ENCODE measurements at regions not wholly inside any gene's neighbourhood (a gene's known extent, or its start where the extent isn't known, plus 50 kb on each side); places are given as distances from the start of the nearest gene placed in this dataset.
"Not testable (repeated sequence)": the region's sequence is repeated elsewhere in the genome, so short reads cannot be mapped to it uniquely, and the experiment has no call there.

GRCh38 chr1:187038784-187039183 is 210.0 kb downstream of the PLA2G4A start:
- no peak for DNase-seq

- no peak for DNase-seq
Measured at GRCh38 chr1:187041104-187041503, 212.4 kb downstream of the PLA2G4A start.

GRCh38 chr1:187042538-187042937 is 213.8 kb downstream of the PLA2G4A start:
- DNase-seq: no peak

GRCh38 chr1:187043433-187043832 is 214.7 kb downstream of the PLA2G4A start:
- DNase-seq: not testable (repeated sequence)

GRCh38 chr1:187044411-187044810 is 215.7 kb downstream of the PLA2G4A start:
- no peak for DNase-seq

GRCh38 chr1:187045371-187045770 is 216.6 kb downstream of the PLA2G4A start:
- no peak for DNase-seq

GRCh38 chr1:187046293-187046692 is 217.5 kb downstream of the PLA2G4A start:
- no peak for DNase-seq

- no peak for DNase-seq
Measured at GRCh38 chr1:187047298-187047697, 218.5 kb downstream of the PLA2G4A start.

- peak; percentile 80 for DNase-seq
Measured at GRCh38 chr1:187051618-187052232, 223.0 kb downstream of the PLA2G4A start.

GRCh38 chr1:187053876-187054275 is 225.1 kb downstream of the PLA2G4A start:
- no peak for DNase-seq

GRCh38 chr1:187054862-187055757 is 226.4 kb downstream of the PLA2G4A start:
- DNase-seq: no peak

- DNase-seq: no peak
Measured at GRCh38 chr1:187063271-187063670, 234.5 kb downstream of the PLA2G4A start.

GRCh38 chr1:187067160-187067559 is 238.4 kb downstream of the PLA2G4A start:
- DNase-seq: peak; percentile 44

GRCh38 chr1:187070076-187070475 is 241.3 kb downstream of the PLA2G4A start:
- no peak for DNase-seq

- not testable (repeated sequence) for DNase-seq
Measured at GRCh38 chr1:187072262-187073034, 243.7 kb downstream of the PLA2G4A start.

GRCh38 chr1:187073035-187073560 is 244.3 kb downstream of the PLA2G4A start:
- DNase-seq: not testable (repeated sequence)

GRCh38 chr1:187073634-187074245 is 245.0 kb downstream of the PLA2G4A start:
- DNase-seq: not testable (repeated sequence)

- DNase-seq: no peak
Measured at GRCh38 chr1:187074445-187075048, 245.8 kb downstream of the PLA2G4A start.

- no peak for DNase-seq
Measured at GRCh38 chr1:187076922-187077321, 248.2 kb downstream of the PLA2G4A start.

- DNase-seq: no peak
Measured at GRCh38 chr1:187078321-187078720, 249.6 kb downstream of the PLA2G4A start.

- DNase-seq: no peak
Measured at GRCh38 chr1:187078916-187079315, 250.2 kb downstream of the PLA2G4A start.

GRCh38 chr1:187079330-187079729 is 250.6 kb downstream of the PLA2G4A start:
- no peak for DNase-seq
